Large intestine (tissue), 3 donors: ENCODE measurements at regions not wholly inside any gene's neighbourhood (a gene's known extent, or its start where the extent isn't known, plus 50 kb on each side); places are given as distances from the start of the nearest gene placed in this dataset.

ENCODE experiments used
- DNase-seq, 2 donors: peaks; one replicate each; pipeline versions ENCODE4 v3.0.0 to v3.0.0-alpha.2; 2013
- H3K27ac ChIP-seq: one replicate; pipeline ENCODE4 v1.5.1; 2013; ENCODE audit warnings: low read length
- H3K27me3 ChIP-seq: 2 replicates; pipeline ENCODE4 v1.6.1; 2013; ENCODE audit warnings: low read length; ENCODE audit not compliant: control insufficient read depth, insufficient read depth
- H3K36me3 ChIP-seq: 2 replicates; pipeline ENCODE4 v1.6.1; 2013; ENCODE audit warnings: low read length; ENCODE audit not compliant: control insufficient read depth, insufficient read depth
- H3K4me1 ChIP-seq: one replicate; pipeline ENCODE4 v1.6.1; 2013; ENCODE audit warnings: low read length; ENCODE audit not compliant: control insufficient read depth, insufficient read depth
- H3K4me3 ChIP-seq: one replicate; pipeline ENCODE4 v1.5.1; 2013; ENCODE audit warnings: low read length
- H3K9me3 ChIP-seq: one replicate; pipeline ENCODE4 v1.6.1; 2013; ENCODE audit warnings: mild to moderate bottlenecking, low read depth, low read length, moderate library complexity; ENCODE audit not compliant: control insufficient read depth
- WGBS: methylation state at CpG from one replicate; pipeline ENCODE4 v1.1.5; 2013; ENCODE audit warnings: low lambda C conversion rate; ENCODE audit not compliant: insufficient coverage; 5-methylcytosine and 5-hydroxymethylcytosine counted together

DNA sequence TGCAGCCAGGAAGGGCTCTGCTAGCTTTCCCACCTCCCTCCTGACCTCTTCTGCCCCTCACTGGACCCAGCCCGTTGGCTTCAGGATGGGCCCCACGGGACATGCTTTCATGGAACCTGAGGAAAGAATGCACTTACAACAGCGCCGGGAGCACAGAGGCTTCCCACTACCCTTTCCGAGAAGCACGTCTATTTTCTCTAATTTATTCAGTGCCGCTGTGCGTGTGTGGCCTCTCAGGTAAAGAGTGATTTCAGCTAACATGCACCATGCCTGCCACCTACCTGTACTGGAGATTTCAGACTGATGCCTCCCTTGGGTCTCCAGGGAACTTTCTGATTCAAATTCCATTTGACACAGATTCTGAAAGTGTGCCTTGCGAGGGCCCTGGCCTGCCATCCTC is 140.1 kb downstream of the CYLD start:
- no peaks in the 10 kb centered on the region for H3K9me3 ChIP-seq
- H3K4me1 ChIP-seq: no peaks in the 10 kb centered on the region
- no CpG with 5 or more reads among the region's 9 CpGs for WGBS
- DNase-seq: no peak
- H3K27ac ChIP-seq: no peak overlapping the region
- H3K4me3 ChIP-seq: no peak overlapping the region
- H3K36me3 ChIP-seq: no peaks in the 10 kb centered on the region
- H3K27me3 ChIP-seq: no peaks in the 10 kb centered on the region

DNA sequence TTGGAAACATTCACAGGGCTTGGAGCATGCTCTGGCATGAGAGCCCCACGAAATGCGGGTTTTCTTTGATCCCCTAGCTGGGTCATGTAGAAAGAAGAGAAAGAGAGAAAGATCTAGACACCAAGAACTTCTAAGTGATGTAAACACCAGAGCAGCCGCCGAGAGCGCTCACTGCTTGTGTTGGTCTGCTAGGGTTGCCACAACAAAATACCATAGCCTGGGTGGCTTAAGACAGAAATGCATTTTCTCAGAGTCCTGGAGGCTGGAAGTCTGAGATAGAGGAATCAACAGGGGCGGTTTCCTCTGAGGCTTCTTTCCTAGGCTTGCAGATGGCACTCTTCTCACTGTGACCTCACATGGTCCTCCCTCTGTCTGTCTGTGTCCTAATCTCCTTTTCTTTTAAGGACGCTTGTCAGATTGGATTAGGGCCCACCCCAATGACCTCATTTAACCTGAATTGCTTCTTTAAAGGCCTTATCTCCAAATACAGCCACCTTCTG is 139.5 kb downstream of the CYLD start:
- Histone ChIP-seq H3K27ac (no peak overlapping the region), H3K4me1 (no peaks in the 10 kb centered on the region), H3K36me3 (no peaks in the 10 kb centered on the region), H3K27me3 (no peaks in the 10 kb centered on the region), H3K9me3 (no peaks in the 10 kb centered on the region), H3K4me3 (no peak overlapping the region)
- DNase-seq: peak in 1 of 2 donors; percentile 15
- WGBS: no CpG with 5 or more reads among the region's 7 CpGs

DNA sequence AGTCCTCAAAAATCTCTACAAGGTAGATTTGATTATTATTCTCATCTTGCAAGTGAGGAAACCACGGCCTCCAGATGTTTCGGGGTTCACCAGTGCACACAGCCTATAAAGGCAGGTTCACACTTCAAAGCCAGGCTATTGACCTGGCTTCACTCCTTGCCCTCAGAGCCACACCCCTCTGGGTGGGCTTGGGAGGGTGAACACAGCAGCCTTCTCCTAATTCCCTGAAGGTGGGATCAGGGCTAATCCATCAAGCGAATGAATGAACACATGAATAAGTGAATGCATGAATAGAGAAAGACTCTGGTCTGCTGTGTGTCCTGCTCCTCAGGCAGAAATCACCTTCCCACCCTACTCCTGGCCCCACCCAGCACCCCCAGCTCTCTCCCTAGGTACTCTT is 139.0 kb downstream of the CYLD start:
- DNase-seq: no peak
- WGBS: no CpG with 5 or more reads among the region's 3 CpGs

DNA sequence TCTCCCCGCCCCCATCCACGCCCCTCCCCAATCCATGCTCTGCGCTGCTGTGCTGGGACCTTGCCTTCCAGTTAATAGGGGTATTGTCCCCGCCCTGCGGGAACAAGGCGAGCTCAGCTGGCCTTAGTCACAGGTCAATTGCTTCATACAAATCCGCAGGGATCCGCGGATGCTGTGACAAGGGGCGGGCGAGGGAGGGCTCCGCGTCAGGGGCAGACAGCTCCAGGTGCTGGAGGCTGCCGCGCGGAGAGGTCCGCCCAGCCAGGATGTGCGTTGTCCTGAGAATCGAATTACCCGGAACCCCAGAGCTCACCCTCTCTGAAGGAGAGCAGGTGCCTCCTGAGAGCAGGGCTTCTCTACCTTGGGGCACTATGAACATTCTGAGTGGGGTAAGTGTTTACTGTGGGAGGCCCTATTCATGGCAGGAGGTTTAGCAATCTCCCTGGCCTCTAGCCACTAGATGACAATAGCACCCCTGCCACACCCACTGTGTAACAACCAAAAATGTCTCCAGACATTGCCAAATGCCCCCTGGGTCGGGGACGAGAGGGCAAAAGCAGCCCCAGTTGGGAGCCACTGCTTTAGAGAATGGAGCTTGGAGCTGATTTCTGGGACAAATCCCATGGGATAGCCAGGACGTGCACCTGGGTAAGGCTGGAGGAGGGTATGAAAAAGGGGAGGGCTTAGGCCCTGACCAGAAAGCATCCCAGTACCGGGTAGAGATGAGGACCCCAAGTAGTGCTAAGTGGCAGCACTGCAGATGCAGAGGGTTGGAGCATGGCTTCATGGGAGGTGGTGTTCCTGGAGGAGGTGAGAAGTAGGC is 138.2 kb downstream of the CYLD start:
- Histone ChIP-seq H3K27ac (no peak overlapping the region), H3K9me3 (no peaks in the 10 kb centered on the region), H3K4me1 (no peaks in the 10 kb centered on the region), H3K4me3 (no peak overlapping the region), H3K36me3 (no peaks in the 10 kb centered on the region), H3K27me3 (peaks cover 5% of the 10 kb centered on the region)
- peak in 1 of 2 donors; percentile 48 for DNase-seq
- WGBS: no CpG with 5 or more reads among the region's 24 CpGs

More for the DNA sequence above, 139.0 kb downstream of the CYLD start:
- no peak overlapping the region for H3K4me3 ChIP-seq
- no peak overlapping the region for H3K27ac ChIP-seq
- H3K9me3 ChIP-seq: no peaks in the 10 kb centered on the region
- no peaks in the 10 kb centered on the region for H3K36me3 ChIP-seq
- no peaks in the 10 kb centered on the region for H3K27me3 ChIP-seq
- no peaks in the 10 kb centered on the region for H3K4me1 ChIP-seq

DNA sequence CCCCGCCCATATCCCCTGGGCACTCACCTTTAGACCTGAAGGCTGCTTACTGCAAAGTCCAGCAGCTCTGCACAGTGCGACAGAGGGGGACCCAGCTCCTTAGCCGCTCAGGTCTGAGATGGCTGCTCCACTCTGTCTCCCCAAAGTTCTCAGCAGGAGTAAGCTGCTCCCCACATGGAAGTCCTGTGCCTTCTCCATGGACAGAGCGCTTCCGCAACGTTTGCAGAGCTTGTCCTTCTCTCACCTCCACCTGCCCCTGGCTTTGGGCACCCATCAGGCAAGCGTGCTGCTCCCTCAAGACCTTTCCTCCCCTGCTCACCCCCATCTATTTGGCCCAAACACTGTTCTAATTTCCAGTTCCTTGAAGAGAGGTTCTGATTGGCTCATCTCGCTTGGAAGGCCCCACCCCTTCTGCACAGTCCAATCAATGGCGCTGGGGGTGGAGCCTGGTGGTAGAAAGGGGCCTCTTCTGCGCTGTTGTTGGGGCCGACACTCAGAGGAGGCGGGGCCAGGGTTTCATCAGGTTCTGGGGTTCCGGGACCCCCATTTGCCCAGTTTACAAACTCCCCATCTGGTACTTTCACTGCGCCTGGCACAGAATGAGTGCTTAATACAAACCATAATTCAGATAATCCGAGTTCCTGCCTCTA is 137.2 kb downstream of the CYLD start:
- DNase-seq: no peak
- Histone ChIP-seq H3K27ac (no peak overlapping the region), H3K27me3 (peaks cover 5% of the 10 kb centered on the region), H3K4me1 (no peaks in the 10 kb centered on the region), H3K9me3 (no peaks in the 10 kb centered on the region), H3K4me3 (no peak overlapping the region), H3K36me3 (no peaks in the 10 kb centered on the region)
- no CpG with 5 or more reads among the region's 15 CpGs for whole genome bisulfite sequencing

DNA sequence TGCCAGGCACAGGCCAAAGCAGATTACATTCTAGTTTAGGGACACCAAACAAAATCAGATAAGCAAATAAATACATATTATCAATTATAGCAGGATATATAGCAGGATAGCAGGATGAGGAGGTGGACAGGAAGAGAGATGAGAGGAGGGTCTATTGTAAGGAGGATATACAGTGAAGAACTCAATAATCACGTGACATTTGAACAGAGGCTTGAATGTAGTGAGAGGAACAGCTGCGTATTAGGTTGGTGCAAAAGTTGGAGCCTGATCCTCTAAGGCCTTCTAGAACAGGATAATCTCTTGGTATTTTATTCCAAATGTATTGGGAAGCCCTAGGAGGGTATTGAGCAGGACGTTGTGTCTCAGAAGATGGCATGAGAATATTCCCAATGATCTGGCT is 136.7 kb downstream of the CYLD start:
- WGBS: no CpG with 5 or more reads among the region's 3 CpGs

DNA sequence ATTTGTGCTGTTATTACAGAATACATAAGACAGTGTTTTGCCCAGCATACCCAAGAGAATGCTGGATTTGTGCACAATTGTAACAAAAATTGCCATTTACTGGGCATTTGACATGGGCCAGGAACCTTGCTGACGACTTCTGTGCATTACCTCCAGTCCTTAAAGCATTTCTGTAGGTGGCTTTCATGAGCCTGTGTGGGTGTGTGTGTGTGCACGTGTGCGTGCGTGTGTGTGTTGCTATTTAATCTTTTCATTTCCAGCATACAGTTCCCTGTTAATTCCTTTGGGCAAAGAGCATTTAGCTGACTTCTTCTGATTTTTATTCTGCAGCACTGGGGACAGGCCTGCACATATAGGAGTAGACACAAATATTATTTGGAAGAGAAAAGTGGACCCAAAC is 134.4 kb downstream of the CYLD start:
- no peak overlapping the region for H3K27ac ChIP-seq
- no peak for DNase-seq
- H3K9me3 ChIP-seq: no peaks in the 10 kb centered on the region
- H3K4me1 ChIP-seq: no peaks in the 10 kb centered on the region
- no peak overlapping the region for H3K4me3 ChIP-seq
- peaks cover 5% of the 10 kb centered on the region for H3K27me3 ChIP-seq
- H3K36me3 ChIP-seq: no peaks in the 10 kb centered on the region
- no CpG with 5 or more reads among the region's 4 CpGs for WGBS

More for the DNA sequence above, 136.7 kb downstream of the CYLD start:
- Histone ChIP-seq H3K9me3 (no peaks in the 10 kb centered on the region), H3K27ac (no peak overlapping the region), H3K4me3 (no peak overlapping the region), H3K36me3 (no peaks in the 10 kb centered on the region), H3K4me1 (no peaks in the 10 kb centered on the region), H3K27me3 (peaks cover 5% of the 10 kb centered on the region)
- DNase-seq: no peak

DNA sequence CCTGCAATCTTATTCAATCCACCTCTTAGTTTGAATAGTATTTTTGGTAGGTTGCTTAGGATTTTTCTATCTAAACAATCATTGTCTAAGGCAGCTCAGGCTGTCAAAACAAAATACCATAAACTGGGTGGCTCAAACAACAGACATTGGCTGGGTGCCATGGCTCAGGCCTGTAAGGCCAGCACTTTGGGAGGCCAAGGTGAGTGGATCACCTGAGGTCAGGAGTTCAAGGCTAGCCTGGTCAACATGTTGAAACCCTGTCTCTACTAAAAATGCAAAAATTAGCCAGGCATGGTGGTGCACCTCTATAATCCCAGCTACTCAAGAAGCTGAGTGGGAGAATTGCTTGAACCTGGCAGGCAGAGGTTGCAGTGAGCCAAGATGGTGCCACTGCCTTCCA is 126.7 kb downstream of the CYLD start:
- no peak overlapping the region for H3K27ac ChIP-seq
- no peak for DNase-seq
- no peaks in the 10 kb centered on the region for H3K36me3 ChIP-seq
- H3K27me3 ChIP-seq: no peaks in the 10 kb centered on the region
- H3K4me3 ChIP-seq: no peak overlapping the region
- H3K4me1 ChIP-seq: no peaks in the 10 kb centered on the region
- H3K9me3 ChIP-seq: no peaks in the 10 kb centered on the region

DNA sequence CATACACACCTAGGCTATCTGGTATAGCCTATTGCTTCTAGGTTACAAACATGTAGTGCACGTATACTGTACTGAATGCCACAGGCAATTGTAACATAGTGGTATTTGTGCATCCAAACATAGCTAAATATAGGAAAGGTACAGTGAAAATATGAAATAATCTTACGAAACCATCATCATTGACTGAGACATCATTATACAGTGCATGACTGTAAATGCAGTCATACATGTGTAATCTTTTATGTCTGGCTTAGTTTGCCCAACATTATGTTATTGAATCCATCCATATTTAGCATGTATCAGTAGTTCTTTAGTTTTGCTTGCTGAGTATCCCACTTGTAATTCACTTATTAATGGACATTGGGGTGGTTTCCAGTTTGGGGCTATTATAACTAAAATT is 124.9 kb downstream of the CYLD start:
- no peak overlapping the region for H3K4me3 ChIP-seq
- H3K4me1 ChIP-seq: no peaks in the 10 kb centered on the region
- no peaks in the 10 kb centered on the region for H3K36me3 ChIP-seq
- no peaks in the 10 kb centered on the region for H3K9me3 ChIP-seq
- 100% methylated on average over 1 of the region's 2 CpGs for WGBS
- H3K27me3 ChIP-seq: no peaks in the 10 kb centered on the region
- H3K27ac ChIP-seq: no peak overlapping the region
- no peak for DNase-seq

DNA sequence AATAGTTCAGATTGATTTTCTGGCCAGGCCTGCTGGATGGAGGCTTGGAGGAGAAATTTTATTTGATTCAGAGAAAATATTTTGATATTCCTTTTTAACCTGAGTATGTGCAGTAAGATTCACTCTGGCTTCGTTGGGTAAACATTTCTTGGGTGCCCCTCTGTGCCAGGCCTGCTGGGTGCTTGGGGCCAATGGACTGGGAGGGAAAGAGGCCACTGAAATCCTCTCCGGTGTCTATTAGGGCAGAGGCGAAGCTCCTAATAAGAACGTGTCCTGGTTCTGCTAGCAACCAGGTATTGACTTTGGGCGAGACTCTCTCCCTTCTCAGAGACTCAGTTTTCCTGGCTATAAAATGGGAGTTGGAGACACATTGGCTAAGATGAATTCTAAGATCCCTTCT is 122.5 kb downstream of the CYLD start:
- H3K4me1 ChIP-seq: peaks cover 8% of the 10 kb centered on the region
- H3K27me3 ChIP-seq: no peaks in the 10 kb centered on the region
- H3K27ac ChIP-seq: no peak overlapping the region
- H3K9me3 ChIP-seq: no peaks in the 10 kb centered on the region
- H3K4me3 ChIP-seq: no peak overlapping the region
- H3K36me3 ChIP-seq: no peaks in the 10 kb centered on the region
- no CpG with 5 or more reads among the region's 5 CpGs for WGBS
- no peak for DNase-seq
